NAMALWA (cell line): ENCODE measurements at regions not wholly inside any gene's neighbourhood (a gene's known extent, or its start where the extent isn't known, plus 50 kb on each side); places are given as distances from the start of the nearest gene placed in this dataset.
"Not testable (repeated sequence)": the region's sequence is repeated elsewhere in the genome, so short reads cannot be mapped to it uniquely, and the experiment has no call there.

Experiments used
- DNase-seq: peaks from one replicate; pipeline ENCODE4 v3.0.0-alpha.2; 2015; ENCODE audit warnings: low spot score

DNA sequence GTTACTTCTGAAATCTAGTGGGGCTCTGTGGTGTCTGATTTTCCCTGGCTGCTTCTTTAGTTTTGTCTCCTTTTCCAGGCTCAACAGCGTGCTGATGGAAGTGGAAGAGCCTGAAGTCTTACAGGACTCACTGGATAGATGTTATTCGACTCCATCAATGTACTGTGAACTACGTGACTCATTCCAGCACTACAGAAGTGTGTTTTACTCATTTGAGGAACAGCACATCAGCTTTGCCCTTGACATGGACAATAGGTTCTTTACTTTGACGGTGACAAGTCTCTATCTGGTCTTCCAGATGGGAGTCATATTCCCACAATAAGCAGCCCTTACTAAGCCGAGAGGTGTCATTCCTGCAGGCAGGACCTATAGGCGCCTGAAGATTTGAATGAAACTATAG, 51.1 kb downstream of the NBPF8 start:
- not testable (repeated sequence) for DNase-seq

DNA sequence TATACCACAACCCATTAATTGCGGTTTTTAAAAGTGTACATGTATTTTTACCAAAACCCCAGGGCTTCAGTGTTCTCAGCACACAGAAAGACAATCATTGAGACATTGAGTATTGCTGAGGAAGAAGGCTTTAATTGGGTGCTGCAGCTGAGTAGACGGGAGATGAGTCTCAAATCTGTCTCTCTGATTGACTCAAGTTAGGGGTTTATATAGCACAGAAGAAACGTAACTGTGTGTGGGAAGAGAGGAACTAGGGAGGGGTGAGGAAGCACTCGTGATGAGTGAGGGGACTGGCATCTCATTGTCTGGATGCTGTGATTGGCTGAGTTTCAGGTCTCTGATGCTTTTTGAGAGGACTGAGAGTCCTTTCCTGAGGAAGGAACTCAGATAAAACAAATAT, 62.8 kb downstream of the NBPF8 start:
- not testable (repeated sequence) for DNase-seq

- not testable (repeated sequence) for DNase-seq
Measured at GRCh38 chr1:120478400-120478799, 63.6 kb downstream of the NBPF8 start.

GRCh38 chr1:120487542-120487941, 72.7 kb downstream of the NBPF8 start:
- DNase-seq = not testable (repeated sequence)

GRCh38 chr1:120489217-120489616, 74.4 kb downstream of the NBPF8 start:
- not testable (repeated sequence) for DNase-seq

DNA sequence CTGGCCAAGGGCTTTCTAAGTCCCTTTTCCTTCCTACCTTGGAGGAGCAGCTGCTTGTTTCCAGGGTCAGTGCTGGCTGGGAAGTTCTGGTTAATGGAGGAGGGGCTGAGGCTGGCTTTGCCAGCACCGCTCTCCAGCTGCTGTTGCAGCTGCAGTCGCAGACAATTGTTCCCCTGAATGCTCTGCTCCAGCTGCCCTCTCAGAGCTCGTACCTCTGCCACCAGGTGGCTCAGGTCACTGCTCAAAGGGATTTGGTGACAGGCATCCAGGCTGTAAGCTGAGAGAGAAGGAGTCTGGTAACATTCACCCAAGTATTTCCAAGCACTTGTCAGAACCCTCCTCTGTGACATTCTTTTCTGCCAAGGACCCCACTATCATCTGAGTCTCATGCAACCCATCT, 82.3 kb downstream of the NBPF8 start:
- not testable (repeated sequence) for DNase-seq

DNA sequence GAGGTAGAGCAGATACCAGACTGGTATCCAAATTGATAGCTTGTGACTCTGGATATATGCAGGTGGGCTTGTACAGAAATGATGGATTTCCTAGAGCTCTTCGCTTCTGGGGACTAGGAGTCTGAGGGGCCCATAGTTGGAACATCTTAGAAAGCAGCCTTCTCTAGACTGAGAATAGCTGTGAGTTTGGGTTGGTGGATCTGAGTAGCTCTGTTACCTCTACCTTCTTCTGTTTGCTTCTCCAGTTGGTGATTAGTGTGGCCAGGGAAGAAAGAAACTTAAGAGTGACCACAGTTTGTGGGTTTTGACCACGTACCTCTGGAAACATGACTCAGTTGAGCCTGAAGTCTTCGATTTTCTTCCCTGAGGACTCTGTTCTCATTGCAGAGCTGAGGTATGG, 88.4 kb downstream of the NBPF8 start:
- not testable (repeated sequence) for DNase-seq

- not testable (repeated sequence) for DNase-seq
Measured at GRCh38 chr1:120506352-120506751, 91.5 kb downstream of the NBPF8 start.

GRCh38 chr1:120508351-120508750, 93.5 kb downstream of the NBPF8 start:
- not testable (repeated sequence) for DNase-seq

DNA sequence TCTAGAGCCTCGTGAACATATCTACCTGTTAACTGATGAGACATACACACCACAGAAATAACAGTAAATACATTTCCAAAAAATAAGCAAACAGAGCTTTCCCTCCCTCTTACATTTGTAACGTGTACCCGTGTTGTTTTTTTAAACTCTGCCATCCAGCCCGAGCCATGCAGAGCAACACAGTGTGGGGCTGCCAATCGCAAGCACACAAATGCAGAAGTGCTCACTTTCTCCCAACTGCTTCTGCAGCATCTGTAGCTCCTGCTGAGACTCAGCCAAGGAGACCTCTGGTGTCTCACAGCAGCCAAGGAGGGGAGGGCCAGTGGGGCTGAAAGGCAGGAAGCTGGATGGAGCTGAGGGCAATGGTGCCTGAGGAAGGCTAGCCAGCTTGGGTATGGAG, 94.4 kb downstream of the NBPF8 start:
- not testable (repeated sequence) for DNase-seq

- not testable (repeated sequence) for DNase-seq
Measured at GRCh38 chr1:120513099-120513498, 98.3 kb downstream of the NBPF8 start.

DNA sequence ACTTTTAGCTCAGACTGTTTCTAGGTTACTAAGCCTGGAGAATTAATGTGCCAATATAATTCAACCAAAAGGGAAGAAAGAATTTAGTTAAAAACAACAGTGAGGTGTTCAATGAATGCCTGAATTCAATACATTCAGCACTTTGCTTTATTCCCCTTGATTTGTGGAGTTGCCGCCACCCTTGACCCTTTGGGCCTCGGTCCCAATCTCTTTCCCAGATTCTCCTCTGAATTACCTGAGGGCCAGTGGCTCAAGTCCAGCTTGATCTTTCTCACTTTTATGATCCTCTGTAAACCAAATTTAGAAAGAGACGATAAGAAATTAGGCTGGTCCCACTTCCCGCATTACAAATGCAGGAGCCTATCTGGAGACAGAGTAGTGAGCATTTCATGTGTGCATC, 98.7 kb downstream of the NBPF8 start:
- DNase-seq = not testable (repeated sequence)

DNA sequence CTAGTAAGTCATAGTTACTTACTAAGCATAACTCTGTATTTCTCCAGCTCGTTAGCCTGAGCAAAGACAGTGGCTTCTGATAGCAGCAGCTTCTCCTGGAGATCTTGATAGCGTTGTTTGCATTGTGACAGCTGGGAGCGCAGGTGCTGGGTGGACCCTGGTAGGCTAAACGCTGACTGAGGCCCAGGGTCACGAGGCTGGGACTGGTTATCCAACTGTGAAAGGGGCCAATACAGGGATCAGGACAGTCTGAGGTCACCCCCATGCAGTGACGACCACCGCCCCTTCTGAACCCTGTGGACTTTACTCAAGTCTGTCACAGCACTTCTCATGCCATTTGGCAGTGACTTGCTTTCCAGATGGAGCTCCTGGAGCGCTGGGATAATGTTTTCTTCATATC, 104.4 kb downstream of the NBPF8 start:
- DNase-seq = not testable (repeated sequence)

- DNase-seq = not testable (repeated sequence)
Measured at GRCh38 chr1:120524416-120524815, 109.6 kb downstream of the NBPF8 start.

DNA sequence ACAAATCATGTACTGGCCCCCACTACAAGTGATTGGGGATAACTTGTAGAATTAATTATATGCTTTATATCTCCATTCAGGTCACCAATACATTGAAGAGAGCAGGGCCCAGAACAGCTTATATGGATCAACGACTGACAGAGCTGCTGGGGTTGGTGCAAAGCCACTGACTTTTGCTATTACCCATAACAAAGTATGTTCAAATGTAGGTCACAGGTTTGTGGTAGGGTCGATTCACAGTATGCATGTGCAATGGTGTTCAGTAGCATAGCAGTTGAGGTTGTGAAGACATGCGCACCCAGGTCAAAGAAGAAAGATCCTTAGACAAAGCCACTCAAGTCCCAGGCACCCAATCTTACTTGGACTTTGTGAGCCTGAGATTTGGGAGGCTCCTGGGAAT, 110.6 kb downstream of the NBPF8 start:
- DNase-seq = not testable (repeated sequence)

GRCh38 chr1:120529475-120530089, 114.7 kb downstream of the NBPF8 start:
- DNase-seq = not testable (repeated sequence)

- not testable (repeated sequence) for DNase-seq
Measured at GRCh38 chr1:120531455-120531854, 116.6 kb downstream of the NBPF8 start.

- not testable (repeated sequence) for DNase-seq
Measured at GRCh38 chr1:120534361-120535047, 119.7 kb downstream of the NBPF8 start.

- not testable (repeated sequence) for DNase-seq
Measured at GRCh38 chr1:120535052-120535451, 120.2 kb downstream of the NBPF8 start.

DNA sequence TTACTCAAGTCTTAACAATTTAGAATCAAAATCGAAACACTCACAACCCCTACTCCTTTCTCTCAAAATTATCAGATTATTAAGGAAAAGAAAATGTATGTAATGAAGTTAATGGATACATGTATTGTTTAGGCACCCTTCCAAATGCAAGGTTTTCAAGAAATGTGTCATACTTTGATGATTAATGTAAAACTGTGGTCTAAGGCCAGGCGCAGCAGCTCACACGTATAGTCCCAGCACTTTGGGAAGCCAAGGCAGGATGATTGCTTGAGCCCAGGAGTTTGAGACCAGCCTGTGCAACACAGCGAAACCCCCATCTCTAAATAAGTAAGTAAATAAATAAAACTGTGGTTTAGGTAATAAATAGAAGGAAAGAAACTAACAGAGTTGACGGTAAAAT, 126.6 kb downstream of the NBPF8 start:
- not testable (repeated sequence) for DNase-seq

DNA sequence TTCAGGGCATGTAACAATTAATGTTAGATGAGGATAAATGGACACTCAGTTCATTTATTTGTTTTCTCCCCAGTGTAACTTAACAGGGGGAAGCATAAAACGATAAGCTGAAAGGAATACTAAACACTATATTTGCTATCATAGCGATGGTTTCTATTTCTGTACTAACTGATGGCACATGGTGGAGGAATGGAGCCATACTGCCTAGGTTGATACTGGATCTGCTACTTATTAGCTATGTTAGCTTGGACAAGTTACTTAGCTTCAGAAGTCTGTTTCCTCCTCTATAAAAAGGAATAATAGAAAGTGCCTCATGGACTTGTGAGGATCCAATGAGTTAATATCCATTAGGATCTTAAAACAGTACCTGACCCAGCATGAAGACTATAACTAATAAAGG, 127.5 kb downstream of the NBPF8 start:
- not testable (repeated sequence) for DNase-seq

DNA sequence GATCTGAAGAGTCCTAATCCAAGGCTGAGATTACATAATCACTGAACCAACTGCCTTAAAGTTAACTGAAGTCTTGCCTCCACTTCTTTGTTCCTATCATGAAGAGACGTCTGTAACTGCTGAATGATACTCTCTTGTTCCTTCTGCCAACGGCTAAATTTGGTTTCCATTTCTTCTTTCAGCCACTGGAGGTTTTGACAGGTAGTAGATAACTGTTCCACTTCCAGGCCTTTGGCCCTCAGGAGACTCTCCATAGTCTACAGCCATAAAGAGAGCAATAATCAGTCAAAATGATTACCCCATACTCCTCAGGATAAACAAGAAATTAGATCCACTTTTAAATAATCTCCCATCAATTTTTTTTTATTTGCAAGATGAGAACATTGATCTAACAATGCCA, 128.1 kb downstream of the NBPF8 start:
- DNase-seq = not testable (repeated sequence)

DNA sequence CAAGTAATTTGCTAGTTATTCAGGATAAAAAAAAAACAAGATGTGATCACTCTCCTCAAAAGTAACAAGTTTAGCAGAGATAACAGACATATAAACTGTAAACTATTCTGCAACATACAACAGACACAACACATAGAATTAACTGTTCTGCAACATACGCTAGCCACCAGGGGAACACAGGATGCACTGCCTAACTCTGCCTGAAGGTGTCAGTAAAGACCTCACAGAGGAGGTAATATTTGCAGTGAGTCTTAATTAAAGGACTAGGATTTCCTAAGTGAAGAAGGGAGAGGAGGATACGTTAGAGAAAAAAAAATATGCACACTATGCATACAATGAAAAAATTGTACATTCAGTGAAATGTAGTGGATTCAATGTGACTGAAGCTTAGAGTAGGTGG, 129.6 kb downstream of the NBPF8 start:
- DNase-seq = not testable (repeated sequence)

DNA sequence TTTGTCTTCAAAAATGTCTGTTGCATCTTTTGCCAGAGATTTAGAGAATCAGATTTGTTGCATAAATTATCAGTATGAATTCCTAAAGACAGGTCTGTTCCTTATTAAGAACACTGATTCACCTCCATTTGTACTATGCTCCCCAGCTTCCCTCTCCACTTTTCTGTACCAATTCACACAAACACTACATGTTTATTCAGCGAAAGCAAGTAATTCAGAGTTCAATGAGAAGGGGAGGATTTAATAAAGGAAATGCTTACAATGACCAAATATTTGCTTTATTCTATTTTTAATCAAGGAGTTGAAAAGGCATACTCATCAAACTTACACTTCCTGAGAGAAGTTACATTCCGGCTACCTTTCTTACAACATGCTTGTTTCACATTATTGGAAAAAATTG, 135.5 kb downstream of the NBPF8 start:
- not testable (repeated sequence) for DNase-seq
